HG03520 (cell line): ENCODE measurements at regions not wholly inside any gene's neighbourhood (a gene's known extent, or its start where the extent isn't known, plus 50 kb on each side); places are given as distances from the start of the nearest gene placed in this dataset.

Experiments
- ATAC-seq: cut with Tn5 transposase; IDR thresholded peaks from one replicate; pipeline ENCODE4 v1.9.1; 2021; ENCODE audit warnings: mild to moderate bottlenecking, moderate library complexity; ENCODE audit not compliant: unreplicated experiment

- ATAC-seq, result no peak
Measured at GRCh38 chr11:32531528-32531927, 52.1 kb upstream of the EIF3M start.

GRCh38 chr11:32529994-32530588 lies 53.5 kb upstream of the EIF3M start:
- ATAC-seq, result peak; percentile 99

GRCh38 chr11:32527261-32528175 lies 56.1 kb upstream of the EIF3M start:
- no peak for ATAC-seq

GRCh38 chr11:32526760-32527159 lies 56.9 kb upstream of the EIF3M start:
- ATAC-seq, result no peak

- ATAC-seq, result no peak
Measured at GRCh38 chr11:32511926-32512325, 71.7 kb upstream of the EIF3M start.

GRCh38 chr11:32510039-32510438 lies 73.6 kb upstream of the EIF3M start:
- ATAC-seq, result no peak

DNA sequence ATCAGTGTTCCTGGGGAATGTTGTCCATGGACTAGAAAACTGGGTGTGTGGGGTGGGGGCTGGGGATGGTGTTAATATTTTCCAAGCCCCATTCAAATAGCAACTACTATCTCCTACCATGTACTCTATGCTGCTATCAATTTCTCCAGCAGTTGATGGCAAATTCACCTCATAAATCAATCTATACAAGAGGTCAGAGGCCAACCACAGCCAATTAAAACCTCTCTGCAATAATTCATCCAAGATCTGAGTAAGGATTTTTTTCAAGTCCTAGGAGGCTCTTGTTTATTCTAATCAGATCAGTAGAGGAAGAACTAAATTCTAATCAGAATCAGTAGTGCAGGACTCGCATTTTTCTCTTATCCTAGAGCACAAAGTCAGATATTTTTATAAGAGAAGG lies 73.4 kb upstream of the WT1 start:
- ATAC-seq, result no peak

DNA sequence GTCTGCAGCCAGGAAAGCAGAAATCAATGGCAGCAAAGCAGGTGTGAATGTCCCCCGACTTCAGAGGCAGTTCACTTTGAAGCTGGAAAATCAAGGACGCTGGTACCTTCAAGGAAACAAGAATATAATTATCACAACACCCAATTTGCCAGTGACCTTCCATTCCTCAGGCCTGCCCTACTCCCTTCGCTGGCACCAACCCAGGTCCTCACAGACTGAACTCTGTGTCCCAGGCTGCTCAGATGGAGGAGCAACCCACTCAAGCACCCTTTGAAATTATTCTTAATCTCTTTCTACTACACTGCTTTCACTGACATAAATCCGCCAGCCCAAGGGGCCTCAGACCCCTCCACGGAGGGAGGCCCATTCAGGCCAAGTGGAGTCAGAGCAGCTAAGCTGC lies 64.7 kb upstream of the WT1 start:
- no peak for ATAC-seq

GRCh38 chr11:32497951-32498350 lies 62.6 kb upstream of the WT1 start:
- no peak for ATAC-seq

DNA sequence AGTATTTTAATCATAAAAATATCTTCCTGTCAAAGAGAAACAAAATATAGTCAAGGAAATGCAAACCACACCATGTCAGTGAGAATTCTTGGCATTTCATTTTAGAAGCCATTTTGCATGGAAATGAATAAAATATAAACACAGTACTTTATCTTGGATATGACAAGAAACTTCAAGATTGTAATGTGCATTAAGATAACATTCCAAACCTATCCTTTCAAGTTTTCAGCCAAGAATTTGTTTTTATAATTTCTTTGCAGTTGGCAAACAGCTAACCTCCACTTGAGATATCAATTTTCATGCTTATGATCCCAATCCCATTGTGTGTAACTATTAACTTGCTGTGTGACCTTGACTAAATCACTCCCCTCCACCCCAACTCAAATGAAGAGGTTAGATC lies 59.3 kb upstream of the WT1 start:
- ATAC-seq, result no peak

DNA sequence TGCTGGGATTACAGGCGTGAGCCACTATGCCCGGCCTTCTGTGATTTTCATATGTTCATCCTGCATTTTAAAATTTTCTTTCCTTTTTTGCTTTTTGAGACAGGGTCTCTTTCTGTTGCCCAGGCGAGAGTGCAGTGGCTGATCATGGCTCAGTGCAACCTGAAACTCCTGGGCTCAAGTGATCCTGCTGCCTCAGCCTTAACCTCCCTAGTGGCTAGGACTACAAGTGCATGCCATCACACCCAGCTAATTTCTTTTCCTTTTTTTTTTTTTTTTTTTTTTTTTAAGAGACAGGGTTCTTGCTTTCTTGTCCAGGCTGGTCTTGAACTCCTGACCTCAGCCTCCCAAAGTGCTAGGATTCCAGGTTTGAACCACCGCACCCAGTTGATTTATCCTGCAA lies 54.1 kb upstream of the WT1 start:
- no peak for ATAC-seq

GRCh38 chr11:32487270-32487669 lies 51.9 kb upstream of the WT1 start:
- ATAC-seq, result no peak

DNA sequence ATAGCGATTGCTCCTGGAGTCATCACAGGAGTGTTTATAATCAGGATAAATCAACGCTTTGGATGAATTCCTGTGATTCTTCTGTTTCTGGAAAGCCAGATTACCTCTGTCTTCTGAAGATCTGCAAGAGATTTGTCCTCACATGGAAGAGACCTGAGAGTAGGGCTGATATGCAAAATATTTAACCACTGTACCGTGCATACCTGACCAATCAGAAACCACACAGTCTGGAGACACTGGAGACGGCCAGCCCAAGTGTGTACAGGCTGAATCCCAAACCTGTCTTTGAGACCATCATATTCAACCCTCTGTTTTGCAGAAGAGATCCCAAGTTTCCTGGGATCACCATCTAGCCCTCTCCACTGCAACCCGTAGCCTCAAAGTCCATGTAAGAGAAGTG lies 50.4 kb upstream of the WT1 start:
- no peak for ATAC-seq
